ENCODE measurements at regions not wholly inside any gene's neighbourhood (a gene's known extent, or its start where the extent isn't known, plus 50 kb on each side); places are given as distances from the start of the nearest gene placed in this dataset.

- TF ChIP-seq CTCF (IDR thresholded peaks at IDR 0.05): no peak
- TF ChIP-seq POLR2AphosphoS5 (IDR thresholded peaks at IDR 0.05): peak; percentile 81 to 96 (median 83)
- no peak for TF ChIP-seq POLR2A (IDR thresholded peaks at IDR 0.05)
- TF ChIP-seq EP300 (IDR thresholded peaks at IDR 0.05): no peak
Measured at GRCh38 chr21:43300496-43301408, 126.2 kb downstream of the SIK1 start.
